ENCODE measurements at regions not wholly inside any gene's neighbourhood (a gene's known extent, or its start where the extent isn't known, plus 50 kb on each side); places are given as distances from the start of the nearest gene placed in this dataset.

DNA sequence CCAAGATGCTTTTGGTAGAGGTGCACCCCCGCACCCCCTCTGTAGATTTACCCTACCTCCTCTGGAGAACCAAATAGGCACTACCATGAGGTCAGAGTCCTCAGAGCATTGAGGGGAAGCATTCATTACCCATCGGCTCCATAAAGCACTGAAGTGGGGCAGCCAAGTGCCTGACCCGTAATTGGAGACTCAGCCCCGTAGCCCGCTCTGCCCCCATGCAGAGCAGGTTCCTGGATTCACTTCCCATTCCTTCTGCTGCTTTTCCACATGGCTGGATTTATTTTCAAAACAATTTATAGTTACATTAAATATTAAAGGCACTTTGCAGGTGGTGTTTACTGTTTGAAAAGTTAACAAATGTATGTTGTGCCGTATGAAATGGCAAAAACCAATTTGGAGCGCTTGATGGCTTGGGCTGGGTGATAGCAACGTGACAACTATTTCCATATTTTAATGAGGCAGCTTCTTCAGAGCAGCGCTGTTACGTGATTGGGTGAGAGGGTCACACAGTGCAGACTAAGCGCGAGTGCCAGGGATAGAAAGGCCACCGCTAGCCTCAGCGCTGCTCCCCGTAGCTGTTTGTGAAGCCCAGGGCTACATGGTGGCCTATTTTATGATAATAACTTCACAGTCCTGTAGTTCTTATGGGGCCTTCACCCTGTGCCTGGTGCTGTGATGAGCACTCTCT, 373.8 kb upstream of the PROK2 start:
- no peak for DNase-seq (ENCODE audit: low read depth in 2 of 2)

- no peak for DNase-seq (ENCODE audit: low read depth in 2 of 2)
These were observed 373.0 kb upstream of the PROK2 start for GRCh38 chr3:72157748-72158638.

DNA sequence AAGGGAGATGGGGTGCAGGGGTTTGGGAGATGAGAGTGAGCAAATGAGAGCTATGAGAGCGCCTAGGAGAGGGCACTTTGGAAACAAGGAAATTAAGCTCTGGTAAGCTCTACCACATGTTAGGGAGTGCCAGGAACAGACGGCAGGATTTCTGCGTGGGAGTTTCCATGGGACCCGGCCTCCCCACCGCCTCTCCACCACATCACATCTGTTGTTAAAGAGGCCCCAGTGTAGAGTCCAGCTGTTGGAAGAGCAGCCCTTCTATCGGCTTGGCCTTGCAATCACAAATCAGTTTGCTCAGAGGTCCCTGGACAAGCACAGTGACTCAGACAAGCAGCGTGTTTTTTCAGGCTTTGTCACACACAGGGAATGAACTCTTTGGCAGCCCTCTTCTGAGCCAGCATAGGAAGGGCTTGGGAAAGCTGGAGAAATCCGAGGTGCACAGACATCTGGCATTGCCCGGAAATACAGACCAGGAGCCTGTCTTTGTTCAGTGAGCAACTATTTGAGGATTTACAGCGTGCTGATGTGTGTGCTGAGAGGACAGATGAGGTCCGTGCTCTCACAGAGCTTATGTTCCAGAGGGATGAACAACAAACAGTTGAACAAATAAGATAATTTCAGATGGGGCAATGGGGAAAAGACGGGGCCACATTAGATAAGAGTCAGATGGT, 370.6 kb upstream of the PROK2 start:
- DNase-seq (ENCODE audit: low read depth in 2 of 2) = no peak

- DNase-seq (ENCODE audit: low read depth in 2 of 2) = no peak
These were observed 369.7 kb upstream of the PROK2 start for GRCh38 chr3:72154391-72155335.

DNA sequence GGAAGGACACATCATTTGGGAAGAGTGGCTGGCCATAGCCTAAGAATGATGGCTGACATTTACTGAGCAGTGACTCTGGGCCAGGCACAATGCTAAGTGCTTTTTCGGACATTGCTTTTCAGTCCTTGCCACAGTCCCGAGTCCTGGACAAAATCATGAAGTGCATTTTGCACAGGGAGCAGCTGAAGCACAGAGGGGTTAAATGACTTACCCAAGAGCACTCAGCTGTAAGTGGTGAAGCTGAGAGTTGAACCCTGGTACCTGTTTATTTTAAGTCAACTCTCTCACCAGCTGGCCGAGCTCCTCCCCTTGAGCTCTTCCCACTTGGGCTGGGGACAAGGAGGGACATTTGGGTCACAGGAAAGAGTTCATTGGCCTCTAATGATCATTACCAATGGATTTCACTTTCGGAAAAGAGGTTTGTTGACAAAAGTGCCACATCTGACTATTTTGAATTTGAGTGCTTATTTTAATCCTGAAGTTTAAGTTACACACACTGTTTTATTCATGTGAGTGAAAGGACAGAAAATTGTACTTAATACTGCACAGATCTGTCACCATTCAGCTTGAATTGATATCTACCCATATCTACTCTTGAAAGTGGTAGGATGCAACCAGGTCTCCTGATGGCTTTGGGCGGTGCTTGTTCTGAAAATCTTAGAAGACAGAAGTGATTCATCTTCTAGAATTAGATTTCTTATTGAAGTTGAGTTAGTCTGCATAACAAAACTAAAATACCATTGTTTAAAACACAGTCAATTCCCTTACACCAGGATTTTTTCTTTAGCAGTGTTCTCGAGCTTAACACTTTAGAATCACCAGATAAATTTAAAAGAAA, 368.7 kb upstream of the PROK2 start:
- no peak for DNase-seq (ENCODE audit: low read depth in 2 of 2)

- no peak for DNase-seq (ENCODE audit: low read depth in 2 of 2)
These were observed 367.9 kb upstream of the PROK2 start for GRCh38 chr3:72152551-72153476.

DNA sequence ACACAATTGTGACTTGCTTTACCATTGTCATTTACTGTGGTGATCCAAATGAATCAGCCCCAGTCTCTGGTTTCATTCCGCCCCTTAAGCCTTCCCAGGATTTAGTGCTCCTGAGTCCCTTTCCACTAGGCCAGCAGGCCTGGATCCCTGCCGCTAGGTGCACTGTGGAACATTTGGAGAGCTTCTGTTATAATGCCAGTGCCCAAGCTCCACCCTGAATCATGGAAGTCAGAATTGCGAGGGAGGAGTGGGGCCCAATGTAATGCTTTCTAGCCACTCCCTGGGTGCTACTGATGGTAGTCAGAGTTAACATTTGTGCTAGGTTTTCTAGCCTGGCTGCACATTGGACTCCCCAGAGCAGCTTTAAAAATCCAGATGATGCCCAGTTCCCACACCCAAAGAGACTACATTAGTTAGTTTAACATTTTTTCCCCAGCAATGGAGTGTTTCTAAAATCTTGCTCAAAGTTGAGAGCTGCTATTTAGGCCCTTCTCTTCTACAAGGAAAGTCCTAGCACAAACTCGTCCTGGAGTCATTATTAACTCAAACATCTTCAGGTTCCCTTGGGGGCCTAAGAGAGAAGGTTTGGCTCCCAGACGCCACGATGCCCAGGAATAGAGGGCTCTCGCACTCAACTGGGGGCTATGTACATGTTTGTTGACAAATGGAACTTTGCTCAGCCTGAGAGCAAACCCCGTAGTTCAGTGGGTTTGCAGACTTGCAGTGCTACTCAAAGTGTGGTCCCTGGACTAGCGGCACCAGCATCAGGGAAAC, 366.7 kb upstream of the PROK2 start:
- DNase-seq (ENCODE audit: low read depth in 2 of 2) = no peak

DNA sequence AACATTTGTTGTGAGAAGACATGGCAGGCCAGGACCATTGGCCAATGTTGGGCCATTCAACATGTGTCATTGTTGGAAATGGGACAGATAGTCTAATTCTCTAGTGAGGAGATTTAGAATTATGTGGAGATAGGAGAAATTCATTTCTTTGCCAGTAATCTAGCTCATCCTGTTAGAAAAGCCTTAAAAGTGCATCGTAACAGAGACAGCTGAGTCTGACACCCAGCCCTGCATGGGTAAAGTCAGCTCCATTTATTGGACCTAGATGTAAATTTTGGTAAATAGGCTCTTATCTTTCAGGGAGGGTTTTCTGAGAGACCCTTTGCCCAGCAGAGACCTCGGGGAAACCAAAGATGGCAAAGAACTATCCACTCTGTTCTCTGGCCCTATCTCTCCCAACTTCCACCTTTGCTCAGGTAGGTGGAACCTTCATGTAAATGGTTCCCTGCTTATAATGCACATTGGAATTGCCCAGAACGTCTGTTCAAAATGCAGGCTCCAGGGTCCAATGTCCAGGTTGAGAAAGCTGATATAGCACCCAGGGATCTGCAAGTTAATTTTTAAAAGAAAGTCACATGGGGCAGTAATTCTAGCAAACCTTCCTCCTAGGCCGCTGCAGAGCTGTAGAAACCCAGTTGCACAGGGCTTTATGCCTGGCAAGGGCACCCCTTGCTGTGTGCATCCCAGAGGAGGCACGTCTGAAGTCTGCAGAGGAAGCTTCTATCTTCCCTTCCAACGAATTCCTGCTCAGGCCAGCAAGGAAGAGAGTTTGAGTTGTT, 365.9 kb upstream of the PROK2 start:
- no peak for DNase-seq (ENCODE audit: low read depth in 2 of 2)

GRCh38 chr3:72149645-72150300, 364.8 kb upstream of the PROK2 start:
- no peak for DNase-seq (ENCODE audit: low read depth in 2 of 2)

- no peak for DNase-seq (ENCODE audit: low read depth in 2 of 2)
These were observed 362.7 kb upstream of the PROK2 start for GRCh38 chr3:72147600-72147999.

GRCh38 chr3:72145506-72146380, 360.8 kb upstream of the PROK2 start:
- no peak for DNase-seq (ENCODE audit: low read depth in 2 of 2)

DNA sequence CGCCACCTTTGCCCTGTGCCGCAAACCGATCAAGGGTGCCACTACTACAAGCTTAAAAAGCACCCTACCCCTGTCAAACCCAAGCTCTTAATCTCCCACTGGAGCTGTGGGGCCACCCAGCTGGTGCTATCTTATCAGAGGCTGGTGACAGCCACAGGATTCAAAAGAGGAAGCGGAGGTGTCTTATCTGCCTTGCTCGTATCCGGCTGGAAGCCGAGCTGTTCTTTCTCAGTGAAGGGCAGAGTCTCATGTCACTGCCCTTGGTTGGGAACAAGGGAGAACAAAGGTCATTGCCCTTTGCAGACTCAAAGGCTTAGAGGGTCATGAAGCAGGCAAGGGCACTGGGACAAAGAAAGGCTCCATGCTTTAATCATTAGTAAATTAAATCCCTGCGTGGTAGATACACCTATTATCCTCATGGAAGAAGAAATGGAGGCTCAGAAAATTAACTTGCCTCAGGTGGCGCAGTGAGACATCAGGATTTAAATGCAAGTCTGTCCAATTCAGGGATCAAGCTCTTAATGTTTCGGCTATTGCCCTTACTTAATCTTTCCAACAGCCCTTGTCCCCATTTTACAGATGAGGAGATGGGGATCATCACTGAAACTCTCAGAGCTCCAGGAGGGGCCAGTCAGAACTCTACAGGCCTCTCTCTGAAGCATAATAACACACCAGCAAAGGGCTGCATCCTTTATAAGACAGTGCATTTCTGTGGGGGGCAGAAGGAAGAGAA, 360.0 kb upstream of the PROK2 start:
- no peak for DNase-seq (ENCODE audit: low read depth in 2 of 2)

- no peak for DNase-seq (ENCODE audit: low read depth in 2 of 2)
These were observed 359.2 kb upstream of the PROK2 start for GRCh38 chr3:72143966-72144717.

- no peak for DNase-seq (ENCODE audit: low read depth in 2 of 2)
These were observed 358.4 kb upstream of the PROK2 start for GRCh38 chr3:72143322-72143721.

GRCh38 chr3:72142028-72142427, 357.1 kb upstream of the PROK2 start:
- no peak for DNase-seq (ENCODE audit: low read depth in 2 of 2)

Data from stimulated activated CD8-positive, alpha-beta memory T cell treated with anti-CD3 and anti-CD28 coated beads, Interleukin-2, amount 100 ng/mL, for 1 hour (primary cell).